H1 (cell line): ENCODE measurements at regions not wholly inside any gene's neighbourhood (a gene's known extent, or its start where the extent isn't known, plus 50 kb on each side); places are given as distances from the start of the nearest gene placed in this dataset.

Experiments
- CTCF ChIA-PET: fragments of 300-600 bp; sonication (Branson Sonifier 250); formaldehyde crosslinking; loops from one replicate; lab custom pipeline; 2021; ENCODE audit not compliant: partially characterized antibody; lab: Charles Lee
- POLR2A ChIA-PET: fragments of 300-600 bp; sonication (Branson Sonifier 250); formaldehyde crosslinking; loops from one replicate; lab custom pipeline; 2021; ENCODE audit warnings: inconsistent platforms; ENCODE audit not compliant: partially characterized antibody; lab: Charles Lee
- DNase-seq, 2 experiments: peaks; one replicate each; pipeline versions ENCODE4 v3.0.0 to v3.0.0-alpha.2; 2010 to 2022; ENCODE audit warnings: low spot score in 2 of 2, low read depth in 1 of 2, mixed read lengths in 1 of 2
- FAIRE-seq: peaks from 2 replicates; lab custom pipeline; 2011; peaks lifted over from hg19 to GRCh38; lab: Jason Lieb, UNC
- H2AFZ ChIP-seq: 2 replicates; pipeline ENCODE4 v1.8.1; 2012; ENCODE audit warnings: low read length, inconsistent platforms
- H2AK5ac ChIP-seq: 2 replicates; pipeline ENCODE4 v1.6.1; 2013; ENCODE audit warnings: low read depth, low read length
- H2BK120ac ChIP-seq: replicated peaks from 2 replicates; pipeline ENCODE3; 2013; ENCODE audit warnings: low read depth, low read length, inconsistent platforms
- H2BK12ac ChIP-seq: 2 replicates; pipeline ENCODE4 v1.6.1; 2013; ENCODE audit warnings: low read depth, low read length
- H2BK15ac ChIP-seq: 2 replicates; pipeline ENCODE4 v1.6.1; 2013; ENCODE audit warnings: low read length
- H2BK20ac ChIP-seq: 2 replicates; pipeline ENCODE4 v1.6.1; 2013; ENCODE audit warnings: low read length
- H2BK5ac ChIP-seq: 2 replicates; pipeline ENCODE4 v1.6.1; 2013; ENCODE audit warnings: low read depth, low read length
- H3K14ac ChIP-seq: 2 replicates; pipeline ENCODE4 v1.6.1; 2013; ENCODE audit warnings: inconsistent platforms; ENCODE audit not compliant: insufficient read length
- H3K18ac ChIP-seq: 2 replicates; pipeline ENCODE4 v1.6.1; 2013; ENCODE audit warnings: low read length; ENCODE audit errors: extremely low read depth
- H3K23ac ChIP-seq: 2 replicates; pipeline ENCODE4 v1.6.1; 2013; ENCODE audit warnings: inconsistent platforms; ENCODE audit not compliant: insufficient read length
- H3K23me2 ChIP-seq: 2 replicates; pipeline ENCODE4 v1.6.1; 2013; ENCODE audit warnings: low read depth, low read length
- H3K27ac ChIP-seq: 2 replicates; pipeline ENCODE4 v1.6.1; 2011; ENCODE audit warnings: low read depth, low read length, inconsistent platforms
- H3K27me3 ChIP-seq, 4 experiments: replicated peaks in 1 of 4; 1 replicate in 1 of 4; 2 replicates in 3 of 4; pipeline versions ENCODE4 v1.6.1 to v1.8.1; 2011 to 2013; ENCODE audit warnings: low read length in 3 of 4, mild to moderate bottlenecking in 3 of 4, inconsistent platforms in 2 of 4, mixed read lengths in 2 of 4, moderate library complexity in 1 of 4; ENCODE audit not compliant: control insufficient read depth in 3 of 4, insufficient read depth in 3 of 4; ENCODE audit errors: extremely low read depth in 1 of 4
- H3K36me3 ChIP-seq, 4 experiments: 2 replicates each; pipeline versions ENCODE4 v1.6.1 to v1.8.1; 2011 to 2013; ENCODE audit warnings: mild to moderate bottlenecking in 4 of 4, low read length in 3 of 4, moderate library complexity in 2 of 4, control low read depth in 1 of 4, inconsistent platforms in 1 of 4; ENCODE audit not compliant: insufficient read depth in 4 of 4, control insufficient read depth in 2 of 4
- H3K4ac ChIP-seq: replicated peaks from 2 replicates; pipeline ENCODE3; 2013; ENCODE audit warnings: low read length, low read depth, mixed read lengths, inconsistent platforms; ENCODE audit not compliant: insufficient read length
- H3K4me1 ChIP-seq, 4 experiments: replicated peaks in 1 of 4; 1 replicate in 1 of 4; 2 replicates in 3 of 4; pipeline versions ENCODE4 v1.6.1 to v1.8.1; 2011 to 2013; ENCODE audit warnings: low read length in 3 of 4, inconsistent platforms in 2 of 4, mixed read lengths in 1 of 4; ENCODE audit not compliant: insufficient read depth in 4 of 4, control insufficient read depth in 3 of 4
- H3K4me2 ChIP-seq, 2 experiments: 2 replicates each; pipeline versions ENCODE4 v1.6.1 to v1.8.1; 2011 to 2013; ENCODE audit warnings: low read depth in 2 of 2, low read length in 2 of 2, control low read depth in 1 of 2, inconsistent platforms in 1 of 2, mild to moderate bottlenecking in 1 of 2; ENCODE audit not compliant: insufficient read depth in 1 of 2
- H3K4me3 ChIP-seq, 4 experiments: fragments of 200-600, 300-600 bp in 1 of 4; sonication (generic), shearing (Covaris generic), sonication (Bioruptor Twin) in 1 of 4; 2 replicates each; pipeline versions ENCODE4 v1.5.1 to v1.8.1; 2011 to 2016; ENCODE audit warnings: low read length in 4 of 4, low read depth in 3 of 4, control low read depth in 2 of 4, inconsistent platforms in 2 of 4, mild to moderate bottlenecking in 2 of 4, mixed read lengths in 1 of 4, moderate library complexity in 1 of 4; ENCODE audit not compliant: insufficient read depth in 2 of 4; ENCODE audit errors: extremely low read depth in 1 of 4
- H3K56ac ChIP-seq: replicated peaks from 2 replicates; pipeline ENCODE3; 2013; ENCODE audit warnings: low read depth, mild to moderate bottlenecking, mixed read lengths, low read length, inconsistent platforms; ENCODE audit not compliant: insufficient read length
- H3K79me1 ChIP-seq: 2 replicates; pipeline ENCODE4 v1.6.1; 2013; ENCODE audit warnings: low read depth, low read length, control low read depth
- H3K79me2 ChIP-seq, 2 experiments: 2 replicates each; pipeline versions ENCODE4 v1.6.1 to v1.8.1; 2012 to 2013; ENCODE audit warnings: low read length in 2 of 2, mild to moderate bottlenecking in 2 of 2, inconsistent platforms in 1 of 2; ENCODE audit not compliant: insufficient read depth in 2 of 2, control insufficient read depth in 1 of 2
- H3K9ac ChIP-seq, 4 experiments: replicated peaks in 1 of 4; 1 replicate in 1 of 4; 2 replicates in 3 of 4; pipeline versions ENCODE4 v1.6.1 to v1.8.1; 2011 to 2013; ENCODE audit warnings: low read depth in 3 of 4, low read length in 3 of 4, control low read depth in 2 of 4, mild to moderate bottlenecking in 2 of 4, moderate library complexity in 2 of 4, inconsistent platforms in 1 of 4; ENCODE audit errors: extremely low read depth in 1 of 4
- H3K9me3 ChIP-seq, 2 experiments: 2 replicates each; pipeline versions ENCODE4 v1.6.1 to v1.8.1; 2012 to 2013; ENCODE audit warnings: mild to moderate bottlenecking in 2 of 2, moderate library complexity in 2 of 2, control low read depth in 1 of 2, inconsistent platforms in 1 of 2, low read depth in 1 of 2, low read length in 1 of 2, mixed read lengths in 1 of 2; ENCODE audit not compliant: insufficient read depth in 2 of 2
- H4K20me1 ChIP-seq, 2 experiments: replicated peaks in 1 of 2; 2 replicates each; pipeline versions ENCODE3 to v1.8.1; 2011 to 2013; ENCODE audit warnings: inconsistent platforms in 2 of 2, low read length in 2 of 2, mild to moderate bottlenecking in 1 of 2; ENCODE audit not compliant: insufficient read depth in 2 of 2, control insufficient read depth in 1 of 2
- H4K5ac ChIP-seq: 2 replicates; pipeline ENCODE4 v1.6.1; 2013; ENCODE audit warnings: low read length, low read depth, mixed read lengths, inconsistent platforms; ENCODE audit not compliant: insufficient read length
- H4K8ac ChIP-seq: 2 replicates; pipeline ENCODE4 v1.8.0; 2013; ENCODE audit warnings: mild to moderate bottlenecking, moderate library complexity, low read length, inconsistent platforms; ENCODE audit not compliant: insufficient read depth; ENCODE audit errors: extremely low read depth
- H4K91ac ChIP-seq: replicated peaks from 2 replicates; pipeline ENCODE3; 2013; ENCODE audit warnings: low read length, mixed read lengths, inconsistent platforms; ENCODE audit not compliant: insufficient read length
- CEBPB ChIP-seq: IDR thresholded peaks from 2 replicates; pipeline ENCODE4 v1.6.1; 2012; ENCODE audit warnings: low read depth, low read length
- KDM1A ChIP-seq: fragments of 200-600, 300-600 bp; sonication (generic); IDR thresholded peaks from 2 replicates; pipeline ENCODE4 v1.7.1; 2016; ENCODE audit warnings: mild to moderate bottlenecking, low read length, borderline replicate concordance
- MAFK ChIP-seq: IDR thresholded peaks from 2 replicates; pipeline ENCODE4 v1.6.1; 2012; ENCODE audit warnings: low read depth, mild to moderate bottlenecking, improper control_type of control experiment, low read length
- PHF8 ChIP-seq: fragments of 200-600 bp; sonication (generic); conservative IDR thresholded peaks from 2 replicates; pipeline ENCODE4 v1.7.1; 2012; ENCODE audit warnings: low read depth, mild to moderate bottlenecking, inconsistent platforms, low read length, moderate library complexity
- SP2 ChIP-seq: IDR thresholded peaks from 2 replicates; pipeline ENCODE4 v1.6.1; 2012; ENCODE audit warnings: mild to moderate bottlenecking, low read length, inconsistent platforms
- YY1 ChIP-seq: IDR thresholded peaks from 2 replicates; pipeline ENCODE4 v1.6.1; 2011; ENCODE audit warnings: low read depth, mild to moderate bottlenecking, low read length
- WGBS, 2 experiments: shearing (Covaris generic) in 1 of 2; methylation state at CpG; one replicate each; pipeline versions ENCODE4 v1.1.6 to v1.1.7; 2013 to 2015; ENCODE audit warnings: low lambda C conversion rate in 2 of 2, mixed read lengths in 2 of 2, inconsistent platforms in 1 of 2, low coverage in 1 of 2, missing lambda C conversion rate in 1 of 2; ENCODE audit not compliant: insufficient replicate concordance in 2 of 2, insufficient coverage in 1 of 2, insufficient read length in 1 of 2; ENCODE audit errors: extremely low coverage in 1 of 2, missing lambda C conversion rate in 1 of 2; 5-methylcytosine and 5-hydroxymethylcytosine counted together

DNA sequence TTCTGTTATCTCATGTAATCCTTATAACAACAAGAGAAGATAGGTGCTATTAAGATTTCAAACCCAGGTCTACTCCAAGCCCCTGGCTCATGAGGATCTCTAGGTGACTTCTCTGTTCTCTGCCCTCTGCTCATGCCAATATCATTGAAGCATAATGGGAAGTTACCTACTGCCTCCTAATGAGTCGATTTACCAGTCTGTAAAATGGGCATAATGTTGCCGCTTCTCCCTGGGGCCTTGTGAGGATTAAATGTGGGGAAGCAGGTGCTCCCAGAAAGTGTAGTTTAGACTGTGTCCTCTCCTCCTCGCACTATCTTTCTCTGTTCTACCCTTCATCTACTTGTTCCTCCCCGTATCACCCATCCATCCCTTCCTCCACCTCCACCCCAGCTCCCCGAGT, 169.2 kb upstream of the LHX5 start:
- Histone ChIP-seq H3K79me2 (no peaks in the 10 kb centered on the region), H3K23me2 (peaks cover 2% of the 10 kb centered on the region; the same call in 1 of the 2 replicates), H3K4me1 (peaks cover 0 to 13% (median 2%) of the 10 kb centered on the region in 4 experiments; a peak in 6 of 7 replicates), H3K4me3 (no peak overlapping the region), H3K27me3 (peaks cover 0 to 4% (median 0%) of the 10 kb centered on the region in 4 experiments; a peak in 3 of 7 replicates), H3K14ac (no peak overlapping the region), H3K27ac (no peak overlapping the region), H3K4me2 (no peak overlapping the region), H3K9me3 (no peaks in the 10 kb centered on the region), H4K91ac (no peak overlapping the region), H2AK5ac (no peak overlapping the region), H2AFZ (no peak overlapping the region), H2BK12ac (0 out of 2 replicates have a peak overlapping the region, but pooled peaks have one; percentile 87), H2BK15ac (no peak overlapping the region), H3K56ac (no peak overlapping the region), H3K36me3 (no peaks in the 10 kb centered on the region; a peak in 2 of 8 replicates), H2BK120ac (no peak overlapping the region), H3K9ac (no peak overlapping the region), H4K5ac (no peak overlapping the region), H2BK20ac (no peak overlapping the region), H3K4ac (no peak overlapping the region), H3K23ac (no peak overlapping the region), H2BK5ac (no peak overlapping the region), H3K18ac (no peak overlapping the region), H3K79me1 (no peaks in the 10 kb centered on the region), H4K20me1 (no peaks in the 10 kb centered on the region), H4K8ac (no peak overlapping the region)
- POLR2A ChIA-PET = interaction anchor here (0.6 to 1.2 kb wide), 2 partner anchors 56 to 126 kb away, joined by 3 to 4 read pairs; no protein-coding TSS in a partner anchor
- no peak for FAIRE-seq
- WGBS, 2 experiments = 64% methylated on average over 5 of the region's 5 CpGs; no CpG with 5 or more reads in 1 of the 2 experiments
- DNase-seq = no peak
- CTCF ChIA-PET = interaction anchor here (0.6 to 2.2 kb wide), 3 partner anchors 42 to 635 kb away, joined by 3 to 5 read pairs (median 5); no protein-coding TSS in a partner anchor
- TF ChIP-seq CEBPB (no peak), SP2 (no peak), PHF8 (no peak), YY1 (no peak), KDM1A (peak; percentile 64; the same call in 1 of the 2 replicates), MAFK (no peak)
